Subcutaneous abdominal adipose tissue (tissue), 5 donors: ENCODE measurements at regions not wholly inside any gene's neighbourhood (a gene's known extent, or its start where the extent isn't known, plus 50 kb on each side); places are given as distances from the start of the nearest gene placed in this dataset.
"Not testable (repeated sequence)": the region's sequence is repeated elsewhere in the genome, so short reads cannot be mapped to it uniquely, and the experiment has no call there.

Experiments
- H3K27ac ChIP-seq: one replicate; pipeline ENCODE4 v1.7.0; 2013; ENCODE audit warnings: low read depth, mild to moderate bottlenecking, inconsistent platforms, low read length, moderate library complexity
- H3K27me3 ChIP-seq, 5 donors: one replicate each; pipeline ENCODE4 v1.7.0; 2013; ENCODE audit warnings: low read length in 5 of 5, inconsistent platforms in 1 of 5; ENCODE audit not compliant: control insufficient read depth in 5 of 5, insufficient read depth in 4 of 5
- H3K36me3 ChIP-seq, 5 donors: one replicate each; pipeline ENCODE4 v1.7.0; 2013; ENCODE audit warnings: low read length in 5 of 5; ENCODE audit not compliant: control insufficient read depth in 5 of 5, insufficient read depth in 5 of 5
- H3K4me1 ChIP-seq, 5 donors: one replicate each; pipeline ENCODE4 v1.7.0; 2013; ENCODE audit warnings: low read length in 5 of 5, mild to moderate bottlenecking in 3 of 5, moderate library complexity in 1 of 5; ENCODE audit not compliant: control insufficient read depth in 5 of 5, insufficient read depth in 5 of 5
- H3K4me3 ChIP-seq, 5 donors: one replicate each; pipeline ENCODE4 v1.7.0; 2013; ENCODE audit warnings: low read length in 5 of 5, low read depth in 1 of 5
- H3K9ac ChIP-seq, 5 donors: one replicate each; pipeline ENCODE4 v1.7.0; 2013; ENCODE audit warnings: low read length in 5 of 5, mild to moderate bottlenecking in 4 of 5, moderate library complexity in 3 of 5
- H3K9me3 ChIP-seq, 5 donors: one replicate each; pipeline ENCODE4 v1.7.0; 2013; ENCODE audit warnings: low read length in 5 of 5; ENCODE audit not compliant: control insufficient read depth in 5 of 5
- donor health status: healthy.
- donor health status: healthy.
- donor health status: healthy.
- donor health status: healthy.
- donor health status: healthy.

DNA sequence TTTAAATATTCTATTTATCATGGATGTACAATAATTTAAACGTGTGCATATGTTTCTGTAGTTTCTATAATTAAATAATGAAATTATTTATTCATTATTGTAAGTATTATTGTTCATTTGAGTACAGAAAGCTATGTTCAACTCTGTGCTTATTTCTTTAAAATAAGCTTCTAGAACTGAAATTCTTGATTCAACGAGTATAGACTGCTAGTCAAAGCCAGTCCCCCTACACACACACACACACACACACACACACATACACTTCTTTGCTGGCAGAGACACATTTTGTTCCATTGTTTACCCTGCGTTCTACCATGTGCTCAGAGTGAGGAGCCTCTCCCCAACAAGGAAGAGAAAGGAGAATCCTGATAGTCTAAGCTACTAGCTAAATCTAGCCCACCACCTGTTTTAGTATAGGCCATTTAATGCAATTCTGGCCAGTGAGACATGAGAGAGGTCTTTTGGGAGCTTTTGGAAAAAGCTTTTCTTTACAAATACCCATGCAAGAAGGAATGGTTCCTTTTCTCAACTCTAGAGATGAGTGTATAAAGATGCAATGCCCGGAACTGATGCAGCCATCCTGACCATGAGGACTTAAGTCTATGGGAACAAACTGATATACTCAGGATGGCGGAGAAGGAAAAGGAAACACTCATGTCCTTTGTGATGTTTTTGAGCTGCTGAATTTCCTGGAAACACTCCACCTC lies 161.4 kb downstream of the NDUFA12 start:
- Histone ChIP-seq H3K27ac (no peak overlapping the region), H3K9me3 (peaks cover 0 to 3% (median 0%) of the 10 kb centered on the region in 5 donors), H3K27me3 (no peaks in the 10 kb centered on the region), H3K36me3 (no peaks in the 10 kb centered on the region), H3K9ac (no peak overlapping the region), H3K4me3 (no peak overlapping the region), H3K4me1 (peaks cover 0 to 2% (median 0%) of the 10 kb centered on the region in 5 donors)

DNA sequence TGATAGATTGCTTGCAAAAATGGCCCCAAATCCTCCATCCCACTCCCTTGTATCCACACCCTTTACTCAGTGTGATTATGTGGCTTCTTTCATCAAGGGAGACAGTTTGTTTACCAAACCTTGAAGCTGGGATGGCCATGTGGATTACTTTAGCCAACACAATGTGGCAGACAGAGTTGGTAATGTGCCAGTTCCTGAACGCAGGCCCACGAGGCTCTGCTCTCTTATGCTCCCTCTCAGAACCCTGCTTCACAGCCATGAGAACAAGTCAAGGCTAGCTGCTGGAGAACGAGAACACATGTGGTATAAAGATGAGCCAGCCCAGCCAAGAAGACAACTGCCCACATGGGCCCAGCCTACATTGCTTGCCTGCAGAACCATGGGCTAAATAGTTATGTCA lies 162.3 kb downstream of the NDUFA12 start:
- Histone ChIP-seq H3K27me3 (no peaks in the 10 kb centered on the region), H3K9me3 (peaks cover 0 to 3% (median 0%) of the 10 kb centered on the region in 5 donors), H3K9ac (no peak overlapping the region), H3K27ac (no peak overlapping the region), H3K36me3 (no peaks in the 10 kb centered on the region), H3K4me3 (no peak overlapping the region), H3K4me1 (peaks cover 0 to 7% (median 0%) of the 10 kb centered on the region in 5 donors)

GRCh38 chr12:94839347-94839746 lies 164.2 kb downstream of the NDUFA12 start:
- peaks cover 0 to 3% (median 0%) of the 10 kb centered on the region in 5 donors for H3K9me3 ChIP-seq
- no peak overlapping the region for H3K9ac ChIP-seq
- H3K4me3 ChIP-seq, result no peak overlapping the region
- H3K4me1 ChIP-seq, result peaks cover 0 to 7% (median 0%) of the 10 kb centered on the region in 5 donors
- H3K27me3 ChIP-seq, result no peaks in the 10 kb centered on the region
- H3K27ac ChIP-seq, result no peak overlapping the region
- no peaks in the 10 kb centered on the region for H3K36me3 ChIP-seq

DNA sequence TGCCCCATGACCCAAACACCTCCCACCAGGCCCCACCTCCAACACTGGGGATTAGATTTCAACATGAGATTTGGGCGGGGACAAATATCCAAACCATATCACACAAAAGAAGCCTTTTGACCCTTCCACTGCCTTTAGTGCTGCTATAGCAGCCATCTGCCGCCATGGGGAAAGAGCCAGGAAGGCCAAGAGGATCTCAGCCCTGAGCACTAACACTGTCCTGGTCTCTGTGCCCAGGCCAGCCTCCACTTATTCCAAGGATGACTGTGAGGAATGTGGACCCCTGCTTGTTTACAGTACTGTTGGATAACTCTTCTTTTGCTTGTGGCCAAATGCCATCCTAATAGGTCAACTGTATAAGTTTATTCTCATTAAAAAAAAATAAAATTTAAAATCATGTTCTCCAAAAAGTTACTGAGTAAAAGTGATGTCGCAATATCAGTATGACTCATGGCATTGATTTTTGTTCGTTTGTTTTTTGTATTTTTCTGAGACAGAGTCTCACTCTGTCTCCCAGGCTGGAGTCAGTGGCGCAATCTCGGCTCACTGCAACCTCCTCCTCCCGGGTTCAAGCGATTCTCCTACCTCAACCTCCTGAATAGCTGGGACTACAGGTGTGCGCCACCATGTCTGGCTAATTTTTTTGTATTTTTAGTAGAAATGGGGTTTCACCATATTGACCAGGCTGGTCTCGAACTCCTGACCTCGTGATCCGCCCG lies 166.4 kb downstream of the NDUFA12 start:
- H3K27me3 ChIP-seq, H3K36me3 ChIP-seq, H3K9me3 ChIP-seq, H3K9ac ChIP-seq, H3K4me3 ChIP-seq: not testable (repeated sequence)
- H3K4me1 ChIP-seq, result peaks cover 2 to 25% (median 16%) of the 10 kb centered on the region in 5 donors
- H3K27ac ChIP-seq, result peak overlapping the region; percentile 35

DNA sequence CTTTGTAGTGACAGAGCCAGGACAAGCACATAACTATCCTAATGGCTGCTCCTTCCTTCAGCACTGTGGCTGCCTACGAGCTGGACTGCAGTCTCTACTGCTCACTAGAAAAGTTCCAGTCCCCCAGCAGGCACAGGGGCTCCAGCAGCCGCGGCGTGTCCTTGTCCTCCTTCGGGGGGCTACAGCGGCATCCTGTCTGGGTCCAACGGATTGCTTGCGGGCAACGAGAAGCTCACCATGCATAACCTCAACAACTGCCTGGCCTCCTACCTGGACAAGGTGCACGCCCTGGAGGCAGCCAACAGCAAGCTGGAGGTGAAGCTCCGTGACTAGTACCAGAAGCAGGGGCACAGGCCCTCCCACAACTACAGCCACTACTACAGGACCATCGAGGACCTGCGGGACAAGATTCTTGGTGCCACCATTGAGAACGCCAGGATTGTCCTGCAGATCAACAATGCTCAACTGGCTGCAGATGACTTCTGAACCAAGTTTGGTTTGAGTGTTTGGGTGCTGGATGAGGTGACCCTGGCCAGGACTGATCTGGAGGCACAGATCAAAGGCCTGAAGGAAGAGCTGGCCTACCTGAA lies 169.4 kb downstream of the NDUFA12 start:
- Histone ChIP-seq H3K36me3 (no peaks in the 10 kb centered on the region), H3K27me3 (no peaks in the 10 kb centered on the region), H3K4me1 (peaks cover 2 to 25% (median 21%) of the 10 kb centered on the region in 5 donors), H3K9me3 (peaks cover 0 to 3% (median 0%) of the 10 kb centered on the region in 5 donors), H3K9ac (no peak overlapping the region), H3K4me3 (no peak overlapping the region), H3K27ac (no peak overlapping the region)

DNA sequence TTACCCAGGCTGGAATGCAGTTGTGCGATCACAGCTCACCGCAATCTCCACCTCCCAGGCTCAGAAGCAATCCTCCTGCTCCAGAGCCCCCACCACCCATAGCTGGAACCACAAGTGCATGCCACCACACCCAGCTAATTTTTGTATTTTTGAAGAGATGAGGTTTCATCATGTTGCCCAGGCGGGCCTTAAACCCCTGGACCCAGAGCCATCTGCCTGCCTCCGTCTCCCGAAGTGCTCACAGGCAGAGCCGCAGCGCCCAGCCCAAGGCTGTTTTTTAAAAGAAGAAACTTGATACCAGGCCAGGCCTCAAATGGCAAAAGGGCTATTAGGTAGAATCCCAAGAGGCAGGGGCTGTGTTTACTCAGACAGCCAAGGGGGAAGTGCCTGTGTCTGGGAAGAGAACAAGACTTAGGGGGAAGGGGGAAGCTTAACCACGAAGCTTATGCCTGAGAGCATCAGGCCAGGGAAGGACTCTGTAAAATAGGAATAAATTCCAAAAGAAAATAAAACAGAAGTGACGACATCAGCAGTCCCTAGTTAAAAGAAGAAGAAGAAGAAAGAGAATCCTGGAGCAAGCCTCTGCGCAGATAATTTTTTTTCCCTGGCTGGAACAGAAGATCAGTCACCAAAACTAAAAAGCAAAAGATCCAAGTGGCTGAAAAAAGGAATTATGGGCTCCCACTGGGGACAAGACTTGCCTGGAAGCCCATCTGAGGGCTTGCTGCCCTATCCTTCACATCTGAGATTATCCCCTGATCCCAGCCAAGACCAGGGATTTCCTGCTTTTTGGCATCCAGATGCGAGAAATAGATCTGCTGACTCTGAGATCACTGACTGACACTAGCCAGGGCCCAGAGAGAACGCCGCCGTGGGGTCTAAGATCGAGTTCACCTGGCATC lies 170.5 kb downstream of the NDUFA12 start:
- Histone ChIP-seq H3K4me3 (peak overlapping the region in 1 of 5 donors; percentile 29), H3K9me3 (peaks cover 0 to 3% (median 0%) of the 10 kb centered on the region in 5 donors), H3K4me1 (peaks cover 2 to 25% (median 21%) of the 10 kb centered on the region in 5 donors), H3K27me3 (no peaks in the 10 kb centered on the region), H3K36me3 (no peaks in the 10 kb centered on the region), H3K27ac (no peak overlapping the region), H3K9ac (peak overlapping the region in 3 of 5 donors; percentile 11 to 53 (median 45))

DNA sequence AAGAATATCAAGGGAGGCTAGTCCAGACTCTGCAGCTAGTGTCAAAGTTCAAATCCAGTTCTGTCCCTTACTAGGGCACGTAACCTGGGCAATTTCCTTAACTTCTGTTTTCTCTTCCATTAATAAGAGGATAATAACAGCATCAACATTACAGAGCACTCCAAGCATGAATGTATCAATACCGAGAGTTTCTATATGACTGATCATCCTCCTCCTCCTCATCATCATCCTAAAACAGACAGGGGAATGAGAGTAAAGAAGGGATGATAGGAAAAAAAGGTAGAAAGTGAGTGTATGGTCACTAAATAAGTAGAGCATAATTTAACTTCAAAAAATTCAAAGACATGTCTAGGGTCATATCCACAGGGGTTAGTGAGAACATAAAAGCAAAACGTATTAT lies 171.4 kb downstream of the NDUFA12 start:
- no peaks in the 10 kb centered on the region for H3K9me3 ChIP-seq
- H3K36me3 ChIP-seq, result no peaks in the 10 kb centered on the region
- peaks cover 2 to 23% (median 21%) of the 10 kb centered on the region in 5 donors for H3K4me1 ChIP-seq
- no peak overlapping the region for H3K4me3 ChIP-seq
- H3K27ac ChIP-seq, result no peak overlapping the region
- no peaks in the 10 kb centered on the region for H3K27me3 ChIP-seq
- no peak overlapping the region for H3K9ac ChIP-seq

- H3K4me3 ChIP-seq, result no peak overlapping the region
- no peaks in the 10 kb centered on the region for H3K9me3 ChIP-seq
- peaks cover 2 to 21% (median 16%) of the 10 kb centered on the region in 5 donors for H3K4me1 ChIP-seq
- H3K9ac ChIP-seq, result no peak overlapping the region
- H3K27me3 ChIP-seq, result no peaks in the 10 kb centered on the region
- no peak overlapping the region for H3K27ac ChIP-seq
- no peaks in the 10 kb centered on the region for H3K36me3 ChIP-seq
These were observed 172.3 kb downstream of the NDUFA12 start for GRCh38 chr12:94831081-94831751.

DNA sequence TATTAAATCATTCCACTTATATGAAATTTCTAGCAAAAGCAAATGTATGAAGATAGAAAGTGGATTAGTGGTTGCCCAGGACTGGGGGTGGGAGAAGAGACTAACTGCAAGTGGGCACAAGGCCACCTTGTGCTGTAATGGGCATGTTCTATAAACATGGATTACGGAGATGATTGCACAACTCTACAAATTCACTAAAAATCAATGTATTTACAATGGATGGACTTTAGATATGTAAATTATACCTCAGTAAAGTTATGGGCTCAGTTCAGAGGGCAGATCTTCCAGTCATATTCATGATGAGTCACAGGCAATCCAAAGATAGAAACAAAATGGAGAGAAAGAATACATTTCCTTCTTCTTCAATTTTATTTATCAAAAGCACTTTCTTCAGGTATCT lies 173.9 kb downstream of the NDUFA12 start:
- H3K4me3 ChIP-seq, result no peak overlapping the region
- H3K9ac ChIP-seq, result no peak overlapping the region
- H3K9me3 ChIP-seq, result no peaks in the 10 kb centered on the region
- no peaks in the 10 kb centered on the region for H3K27me3 ChIP-seq
- H3K36me3 ChIP-seq, result no peaks in the 10 kb centered on the region
- H3K27ac ChIP-seq, result no peak overlapping the region
- peaks cover 2 to 21% (median 16%) of the 10 kb centered on the region in 5 donors for H3K4me1 ChIP-seq
